ENCODE measurements at regions not wholly inside any gene's neighbourhood (a gene's known extent, or its start where the extent isn't known, plus 50 kb on each side); places are given as distances from the start of the nearest gene placed in this dataset.
"Not testable (repeated sequence)": the region's sequence is repeated elsewhere in the genome, so short reads cannot be mapped to it uniquely, and the experiment has no call there.

GRCh38 chr5:34193804-34194203 lies 150.8 kb upstream of the C1QTNF3 start:
- H3K27ac ChIP-seq (ENCODE audit: low read depth in 2 of 2, low read length in 1 of 2); H3K27me3 ChIP-seq (ENCODE audit: control insufficient read depth in 1 of 2, insufficient read depth in 2 of 2, low read length in 2 of 2); H3K36me3 ChIP-seq (ENCODE audit: control insufficient read depth in 2 of 2, insufficient read depth in 2 of 2, low read length in 1 of 2); H3K4me3 ChIP-seq (ENCODE audit: low read depth in 1 of 2, low read length in 2 of 2); H3K4me1 ChIP-seq (ENCODE audit: control insufficient read depth in 2 of 2, insufficient read depth in 2 of 2, low read length in 1 of 2); H3K9me3 ChIP-seq (ENCODE audit: control insufficient read depth in 2 of 2, insufficient read depth in 1 of 2, low read depth in 1 of 2, low read length in 1 of 2): not testable (repeated sequence)
- WGBS, 2 donors, result 64% methylated on average over 2 of the region's 3 CpGs

- H3K27me3 ChIP-seq (ENCODE audit: control insufficient read depth in 1 of 2, insufficient read depth in 2 of 2, low read length in 2 of 2); H3K4me1 ChIP-seq (ENCODE audit: control insufficient read depth in 2 of 2, insufficient read depth in 2 of 2, low read length in 1 of 2); H3K4me3 ChIP-seq (ENCODE audit: low read depth in 1 of 2, low read length in 2 of 2); H3K27ac ChIP-seq (ENCODE audit: low read depth in 2 of 2, low read length in 1 of 2); H3K36me3 ChIP-seq (ENCODE audit: control insufficient read depth in 2 of 2, insufficient read depth in 2 of 2, low read length in 1 of 2); H3K9me3 ChIP-seq (ENCODE audit: control insufficient read depth in 2 of 2, insufficient read depth in 1 of 2, low read depth in 1 of 2, low read length in 1 of 2): not testable (repeated sequence)
- 94 to 97% methylated on average over 6 to 7 of the region's 7 CpGs for WGBS, 2 donors
Measured at GRCh38 chr5:34196091-34196490, 153.1 kb upstream of the C1QTNF3 start.

- H3K4me3 ChIP-seq (ENCODE audit: low read depth in 1 of 2, low read length in 2 of 2); H3K9me3 ChIP-seq (ENCODE audit: control insufficient read depth in 2 of 2, insufficient read depth in 1 of 2, low read depth in 1 of 2, low read length in 1 of 2); H3K36me3 ChIP-seq (ENCODE audit: control insufficient read depth in 2 of 2, insufficient read depth in 2 of 2, low read length in 1 of 2); H3K4me1 ChIP-seq (ENCODE audit: control insufficient read depth in 2 of 2, insufficient read depth in 2 of 2, low read length in 1 of 2); H3K27me3 ChIP-seq (ENCODE audit: control insufficient read depth in 1 of 2, insufficient read depth in 2 of 2, low read length in 2 of 2); H3K27ac ChIP-seq (ENCODE audit: low read depth in 2 of 2, low read length in 1 of 2): not testable (repeated sequence)
- 89 to 92% methylated on average over 1 of the region's 1 CpG for WGBS, 2 donors
Measured at GRCh38 chr5:34205347-34205746, 162.3 kb upstream of the C1QTNF3 start.

GRCh38 chr5:34217386-34217785 lies 174.4 kb upstream of the C1QTNF3 start:
- H3K27me3 ChIP-seq (ENCODE audit: control insufficient read depth in 1 of 2, insufficient read depth in 2 of 2, low read length in 2 of 2); H3K36me3 ChIP-seq (ENCODE audit: control insufficient read depth in 2 of 2, insufficient read depth in 2 of 2, low read length in 1 of 2); H3K9me3 ChIP-seq (ENCODE audit: control insufficient read depth in 2 of 2, insufficient read depth in 1 of 2, low read depth in 1 of 2, low read length in 1 of 2); H3K27ac ChIP-seq (ENCODE audit: low read depth in 2 of 2, low read length in 1 of 2); H3K4me3 ChIP-seq (ENCODE audit: low read depth in 1 of 2, low read length in 2 of 2); H3K4me1 ChIP-seq (ENCODE audit: control insufficient read depth in 2 of 2, insufficient read depth in 2 of 2, low read length in 1 of 2): not testable (repeated sequence)
- 67 to 85% methylated on average over 1 of the region's 1 CpG for WGBS, 2 donors

- not testable (repeated sequence) for H3K27me3 ChIP-seq (ENCODE audit: control insufficient read depth in 1 of 2, insufficient read depth in 2 of 2, low read length in 2 of 2); H3K4me1 ChIP-seq (ENCODE audit: control insufficient read depth in 2 of 2, insufficient read depth in 2 of 2, low read length in 1 of 2); H3K9me3 ChIP-seq (ENCODE audit: control insufficient read depth in 2 of 2, insufficient read depth in 1 of 2, low read depth in 1 of 2, low read length in 1 of 2); H3K36me3 ChIP-seq (ENCODE audit: control insufficient read depth in 2 of 2, insufficient read depth in 2 of 2, low read length in 1 of 2); H3K27ac ChIP-seq (ENCODE audit: low read depth in 2 of 2, low read length in 1 of 2); H3K4me3 ChIP-seq (ENCODE audit: low read depth in 1 of 2, low read length in 2 of 2)
- WGBS, 2 donors, result 38 to 63% methylated on average over 3 of the region's 3 CpGs
Measured at GRCh38 chr5:34221329-34222073, 178.5 kb upstream of the C1QTNF3 start.

GRCh38 chr5:34223158-34223557 lies 180.1 kb upstream of the C1QTNF3 start:
- not testable (repeated sequence) for H3K4me3 ChIP-seq (ENCODE audit: low read depth in 1 of 2, low read length in 2 of 2); H3K4me1 ChIP-seq (ENCODE audit: control insufficient read depth in 2 of 2, insufficient read depth in 2 of 2, low read length in 1 of 2); H3K27me3 ChIP-seq (ENCODE audit: control insufficient read depth in 1 of 2, insufficient read depth in 2 of 2, low read length in 2 of 2); H3K36me3 ChIP-seq (ENCODE audit: control insufficient read depth in 2 of 2, insufficient read depth in 2 of 2, low read length in 1 of 2); H3K27ac ChIP-seq (ENCODE audit: low read depth in 2 of 2, low read length in 1 of 2); H3K9me3 ChIP-seq (ENCODE audit: control insufficient read depth in 2 of 2, insufficient read depth in 1 of 2, low read depth in 1 of 2, low read length in 1 of 2)
- 100% methylated on average over 1 of the region's 3 CpGs for WGBS, 2 donors

GRCh38 chr5:34230402-34230801 lies 187.4 kb upstream of the C1QTNF3 start:
- H3K27ac ChIP-seq (ENCODE audit: low read depth in 2 of 2, low read length in 1 of 2); H3K4me1 ChIP-seq (ENCODE audit: control insufficient read depth in 2 of 2, insufficient read depth in 2 of 2, low read length in 1 of 2); H3K36me3 ChIP-seq (ENCODE audit: control insufficient read depth in 2 of 2, insufficient read depth in 2 of 2, low read length in 1 of 2); H3K27me3 ChIP-seq (ENCODE audit: control insufficient read depth in 1 of 2, insufficient read depth in 2 of 2, low read length in 2 of 2); H3K9me3 ChIP-seq (ENCODE audit: control insufficient read depth in 2 of 2, insufficient read depth in 1 of 2, low read depth in 1 of 2, low read length in 1 of 2); H3K4me3 ChIP-seq (ENCODE audit: low read depth in 1 of 2, low read length in 2 of 2): not testable (repeated sequence)
- WGBS, 2 donors, result 93 to 97% methylated on average over 1 of the region's 1 CpG

GRCh38 chr5:34243802-34244201 lies 200.8 kb upstream of the C1QTNF3 start:
- not testable (repeated sequence) for H3K9me3 ChIP-seq (ENCODE audit: control insufficient read depth in 2 of 2, insufficient read depth in 1 of 2, low read depth in 1 of 2, low read length in 1 of 2); H3K27me3 ChIP-seq (ENCODE audit: control insufficient read depth in 1 of 2, insufficient read depth in 2 of 2, low read length in 2 of 2); H3K4me3 ChIP-seq (ENCODE audit: low read depth in 1 of 2, low read length in 2 of 2); H3K4me1 ChIP-seq (ENCODE audit: control insufficient read depth in 2 of 2, insufficient read depth in 2 of 2, low read length in 1 of 2); H3K36me3 ChIP-seq (ENCODE audit: control insufficient read depth in 2 of 2, insufficient read depth in 2 of 2, low read length in 1 of 2); H3K27ac ChIP-seq (ENCODE audit: low read depth in 2 of 2, low read length in 1 of 2)

- not testable (repeated sequence) for H3K36me3 ChIP-seq (ENCODE audit: control insufficient read depth in 2 of 2, insufficient read depth in 2 of 2, low read length in 1 of 2); H3K27me3 ChIP-seq (ENCODE audit: control insufficient read depth in 1 of 2, insufficient read depth in 2 of 2, low read length in 2 of 2); H3K9me3 ChIP-seq (ENCODE audit: control insufficient read depth in 2 of 2, insufficient read depth in 1 of 2, low read depth in 1 of 2, low read length in 1 of 2); H3K4me1 ChIP-seq (ENCODE audit: control insufficient read depth in 2 of 2, insufficient read depth in 2 of 2, low read length in 1 of 2)
- peak overlapping the region; percentile 60 to 73 for H3K27ac ChIP-seq (ENCODE audit: low read depth in 2 of 2, low read length in 1 of 2)
- H3K4me3 ChIP-seq (ENCODE audit: low read depth in 1 of 2, low read length in 2 of 2), result peak overlapping the region in 1 of 2 donors; percentile 47
- WGBS, 2 donors, result 0 to 1% methylated on average over 6 to 18 of the region's 41 CpGs
Measured at GRCh38 chr5:34244281-34245031, 201.4 kb upstream of the C1QTNF3 start.

GRCh38 chr5:34245032-34245394 lies 202.0 kb upstream of the C1QTNF3 start:
- Histone ChIP-seq H3K4me3 (ENCODE audit: low read depth in 1 of 2, low read length in 2 of 2) (peak overlapping the region in 1 of 2 donors; percentile 47), H3K27ac (ENCODE audit: low read depth in 2 of 2, low read length in 1 of 2) (peak overlapping the region; percentile 60 to 73)
- H3K9me3 ChIP-seq (ENCODE audit: control insufficient read depth in 2 of 2, insufficient read depth in 1 of 2, low read depth in 1 of 2, low read length in 1 of 2); H3K4me1 ChIP-seq (ENCODE audit: control insufficient read depth in 2 of 2, insufficient read depth in 2 of 2, low read length in 1 of 2); H3K27me3 ChIP-seq (ENCODE audit: control insufficient read depth in 1 of 2, insufficient read depth in 2 of 2, low read length in 2 of 2); H3K36me3 ChIP-seq (ENCODE audit: control insufficient read depth in 2 of 2, insufficient read depth in 2 of 2, low read length in 1 of 2): not testable (repeated sequence)
- WGBS, 2 donors, result 9 to 17% methylated on average over 6 to 14 of the region's 31 CpGs

Data from esophagus (tissue), 2 donors.